ENCODE measurements at regions not wholly inside any gene's neighbourhood (a gene's known extent, or its start where the extent isn't known, plus 50 kb on each side); places are given as distances from the start of the nearest gene placed in this dataset.

GRCh38 chr13:53241891-53242348 lies 213.3 kb downstream of the OLFM4 start:
- 77% methylated on average over 5 of the region's 5 CpGs for WGBS
- Histone ChIP-seq H3K27me3 (ENCODE audit: control insufficient read depth in 2 of 2, insufficient read depth in 1 of 2, low read length in 1 of 2) (no peaks in the 10 kb centered on the region), H3K27ac (ENCODE audit: low read depth in 1 of 2, low read length in 1 of 2) (no peak overlapping the region), H3K36me3 (ENCODE audit: control insufficient read depth in 2 of 2, insufficient read depth in 2 of 2, low read length in 1 of 2) (no peaks in the 10 kb centered on the region), H3K4me3 (ENCODE audit: low read length in 2 of 2) (no peak overlapping the region), H3K9me3 (ENCODE audit: control insufficient read depth in 2 of 2, insufficient read depth in 1 of 2, low read length in 1 of 2) (no peaks in the 10 kb centered on the region), H3K4me1 (ENCODE audit: control insufficient read depth in 2 of 2, insufficient read depth in 2 of 2, low read length in 2 of 2) (no peaks in the 10 kb centered on the region)
- no peak for DNase-seq (ENCODE audit: low read depth in 6 of 9, low spot score in 9 of 9)

GRCh38 chr13:53249236-53249635 lies 220.6 kb downstream of the OLFM4 start:
- DNase-seq (ENCODE audit: low read depth in 6 of 9, low spot score in 9 of 9): no peak
- H3K4me1 ChIP-seq (ENCODE audit: control insufficient read depth in 2 of 2, insufficient read depth in 2 of 2, low read length in 2 of 2): no peaks in the 10 kb centered on the region
- no peaks in the 10 kb centered on the region for H3K36me3 ChIP-seq (ENCODE audit: control insufficient read depth in 2 of 2, insufficient read depth in 2 of 2, low read length in 1 of 2)
- no peaks in the 10 kb centered on the region for H3K27me3 ChIP-seq (ENCODE audit: control insufficient read depth in 2 of 2, insufficient read depth in 1 of 2, low read length in 1 of 2)
- no peak overlapping the region for H3K27ac ChIP-seq (ENCODE audit: low read depth in 1 of 2, low read length in 1 of 2)
- 70% methylated on average over 1 of the region's 1 CpG for WGBS
- no peaks in the 10 kb centered on the region for H3K9me3 ChIP-seq (ENCODE audit: control insufficient read depth in 2 of 2, insufficient read depth in 1 of 2, low read length in 1 of 2)
- H3K4me3 ChIP-seq (ENCODE audit: low read length in 2 of 2): no peak overlapping the region

- H3K27me3 ChIP-seq (ENCODE audit: control insufficient read depth in 2 of 2, insufficient read depth in 1 of 2, low read length in 1 of 2): no peaks in the 10 kb centered on the region
- H3K27ac ChIP-seq (ENCODE audit: low read depth in 1 of 2, low read length in 1 of 2): no peak overlapping the region
- H3K4me3 ChIP-seq (ENCODE audit: low read length in 2 of 2): no peak overlapping the region
- no peaks in the 10 kb centered on the region for H3K4me1 ChIP-seq (ENCODE audit: control insufficient read depth in 2 of 2, insufficient read depth in 2 of 2, low read length in 2 of 2)
- no peaks in the 10 kb centered on the region for H3K9me3 ChIP-seq (ENCODE audit: control insufficient read depth in 2 of 2, insufficient read depth in 1 of 2, low read length in 1 of 2)
- H3K36me3 ChIP-seq (ENCODE audit: control insufficient read depth in 2 of 2, insufficient read depth in 2 of 2, low read length in 1 of 2): no peaks in the 10 kb centered on the region
- 30% methylated on average over 6 of the region's 6 CpGs for WGBS
- peak in 8 of 9 donors; percentile 13 to 59 (median 28) for DNase-seq (ENCODE audit: low read depth in 6 of 9, low spot score in 9 of 9)
These were observed 221.8 kb downstream of the OLFM4 start for GRCh38 chr13:53250272-53250875.

GRCh38 chr13:53250977-53251376 lies 222.4 kb downstream of the OLFM4 start:
- WGBS: 77% methylated on average over 1 of the region's 1 CpG

GRCh38 chr13:53254500-53254899 lies 225.9 kb downstream of the OLFM4 start:
- Histone ChIP-seq H3K9me3 (ENCODE audit: control insufficient read depth in 2 of 2, insufficient read depth in 1 of 2, low read length in 1 of 2) (no peaks in the 10 kb centered on the region), H3K27me3 (ENCODE audit: control insufficient read depth in 2 of 2, insufficient read depth in 1 of 2, low read length in 1 of 2) (no peaks in the 10 kb centered on the region), H3K27ac (ENCODE audit: low read depth in 1 of 2, low read length in 1 of 2) (no peak overlapping the region), H3K4me1 (ENCODE audit: control insufficient read depth in 2 of 2, insufficient read depth in 2 of 2, low read length in 2 of 2) (no peaks in the 10 kb centered on the region), H3K4me3 (ENCODE audit: low read length in 2 of 2) (no peak overlapping the region), H3K36me3 (ENCODE audit: control insufficient read depth in 2 of 2, insufficient read depth in 2 of 2, low read length in 1 of 2) (no peaks in the 10 kb centered on the region)
- WGBS: 30% methylated on average over 4 of the region's 4 CpGs
- peak in 3 of 9 donors; percentile 6 to 8 (median 6) for DNase-seq (ENCODE audit: low read depth in 6 of 9, low spot score in 9 of 9)

More at GRCh38 chr13:53250977-53251376, 222.4 kb downstream of the OLFM4 start:
- no peak overlapping the region for H3K27ac ChIP-seq (ENCODE audit: low read depth in 1 of 2, low read length in 1 of 2)
- DNase-seq (ENCODE audit: low read depth in 6 of 9, low spot score in 9 of 9): no peak
- H3K36me3 ChIP-seq (ENCODE audit: control insufficient read depth in 2 of 2, insufficient read depth in 2 of 2, low read length in 1 of 2): no peaks in the 10 kb centered on the region
- no peaks in the 10 kb centered on the region for H3K27me3 ChIP-seq (ENCODE audit: control insufficient read depth in 2 of 2, insufficient read depth in 1 of 2, low read length in 1 of 2)
- H3K4me1 ChIP-seq (ENCODE audit: control insufficient read depth in 2 of 2, insufficient read depth in 2 of 2, low read length in 2 of 2): no peaks in the 10 kb centered on the region
- H3K9me3 ChIP-seq (ENCODE audit: control insufficient read depth in 2 of 2, insufficient read depth in 1 of 2, low read length in 1 of 2): no peaks in the 10 kb centered on the region
- H3K4me3 ChIP-seq (ENCODE audit: low read length in 2 of 2): no peak overlapping the region

- Histone ChIP-seq H3K27ac (ENCODE audit: low read depth in 1 of 2, low read length in 1 of 2) (no peak overlapping the region), H3K4me3 (ENCODE audit: low read length in 2 of 2) (no peak overlapping the region), H3K36me3 (ENCODE audit: control insufficient read depth in 2 of 2, insufficient read depth in 2 of 2, low read length in 1 of 2) (no peaks in the 10 kb centered on the region), H3K4me1 (ENCODE audit: control insufficient read depth in 2 of 2, insufficient read depth in 2 of 2, low read length in 2 of 2) (no peaks in the 10 kb centered on the region), H3K27me3 (ENCODE audit: control insufficient read depth in 2 of 2, insufficient read depth in 1 of 2, low read length in 1 of 2) (no peaks in the 10 kb centered on the region), H3K9me3 (ENCODE audit: control insufficient read depth in 2 of 2, insufficient read depth in 1 of 2, low read length in 1 of 2) (no peaks in the 10 kb centered on the region)
- DNase-seq (ENCODE audit: low read depth in 6 of 9, low spot score in 9 of 9): no peak
- WGBS: 94% methylated on average over 5 of the region's 5 CpGs
These were observed 227.2 kb downstream of the OLFM4 start for GRCh38 chr13:53255795-53256194.

- H3K27me3 ChIP-seq (ENCODE audit: control insufficient read depth in 2 of 2, insufficient read depth in 1 of 2, low read length in 1 of 2): no peaks in the 10 kb centered on the region
- no peaks in the 10 kb centered on the region for H3K9me3 ChIP-seq (ENCODE audit: control insufficient read depth in 2 of 2, insufficient read depth in 1 of 2, low read length in 1 of 2)
- no peak for DNase-seq (ENCODE audit: low read depth in 6 of 9, low spot score in 9 of 9)
- no peaks in the 10 kb centered on the region for H3K36me3 ChIP-seq (ENCODE audit: control insufficient read depth in 2 of 2, insufficient read depth in 2 of 2, low read length in 1 of 2)
- no peak overlapping the region for H3K4me3 ChIP-seq (ENCODE audit: low read length in 2 of 2)
- no peak overlapping the region for H3K27ac ChIP-seq (ENCODE audit: low read depth in 1 of 2, low read length in 1 of 2)
- WGBS: 73% methylated on average over 8 of the region's 8 CpGs
- no peaks in the 10 kb centered on the region for H3K4me1 ChIP-seq (ENCODE audit: control insufficient read depth in 2 of 2, insufficient read depth in 2 of 2, low read length in 2 of 2)
These were observed 232.0 kb downstream of the OLFM4 start for GRCh38 chr13:53260594-53260993.

- H3K4me1 ChIP-seq (ENCODE audit: control insufficient read depth in 2 of 2, insufficient read depth in 2 of 2, low read length in 2 of 2): no peaks in the 10 kb centered on the region
- no peaks in the 10 kb centered on the region for H3K36me3 ChIP-seq (ENCODE audit: control insufficient read depth in 2 of 2, insufficient read depth in 2 of 2, low read length in 1 of 2)
These were observed 236.3 kb downstream of the OLFM4 start for GRCh38 chr13:53264751-53265385.

GRCh38 chr13:53266757-53267156 lies 238.1 kb downstream of the OLFM4 start:
- DNase-seq (ENCODE audit: low read depth in 6 of 9, low spot score in 9 of 9): no peak
- WGBS: 90% methylated on average over 4 of the region's 4 CpGs
- Histone ChIP-seq H3K27me3 (ENCODE audit: control insufficient read depth in 2 of 2, insufficient read depth in 1 of 2, low read length in 1 of 2) (no peaks in the 10 kb centered on the region), H3K36me3 (ENCODE audit: control insufficient read depth in 2 of 2, insufficient read depth in 2 of 2, low read length in 1 of 2) (no peaks in the 10 kb centered on the region), H3K27ac (ENCODE audit: low read depth in 1 of 2, low read length in 1 of 2) (no peak overlapping the region), H3K4me1 (ENCODE audit: control insufficient read depth in 2 of 2, insufficient read depth in 2 of 2, low read length in 2 of 2) (no peaks in the 10 kb centered on the region), H3K9me3 (ENCODE audit: control insufficient read depth in 2 of 2, insufficient read depth in 1 of 2, low read length in 1 of 2) (no peaks in the 10 kb centered on the region), H3K4me3 (ENCODE audit: low read length in 2 of 2) (no peak overlapping the region)

More at GRCh38 chr13:53264751-53265385, 236.3 kb downstream of the OLFM4 start:
- Histone ChIP-seq H3K27me3 (ENCODE audit: control insufficient read depth in 2 of 2, insufficient read depth in 1 of 2, low read length in 1 of 2) (no peaks in the 10 kb centered on the region), H3K4me3 (ENCODE audit: low read length in 2 of 2) (no peak overlapping the region), H3K27ac (ENCODE audit: low read depth in 1 of 2, low read length in 1 of 2) (no peak overlapping the region), H3K9me3 (ENCODE audit: control insufficient read depth in 2 of 2, insufficient read depth in 1 of 2, low read length in 1 of 2) (no peaks in the 10 kb centered on the region)
- DNase-seq (ENCODE audit: low read depth in 6 of 9, low spot score in 9 of 9): no peak
